Keratinocyte (primary cell): ENCODE measurements at regions not wholly inside any gene's neighbourhood (a gene's known extent, or its start where the extent isn't known, plus 50 kb on each side); places are given as distances from the start of the nearest gene placed in this dataset.

Source experiments
- DNase-seq: peaks from one replicate; pipeline ENCODE4 v3.0.0-alpha.2; 2011; ENCODE audit warnings: low read depth, missing footprints, low spot score
- FAIRE-seq: peaks from 2 replicates; lab custom pipeline; 2011; peaks lifted over from hg19 to GRCh38; lab: Jason Lieb, UNC
- H2AFZ ChIP-seq: 2 replicates; pipeline ENCODE4 v1.6.0; 2012; ENCODE audit warnings: low read length, control low read depth, inconsistent platforms; ENCODE audit not compliant: control insufficient read depth
- H3K27ac ChIP-seq: 2 replicates; pipeline ENCODE4 v1.5.1; 2011; ENCODE audit warnings: low read length; ENCODE audit not compliant: control insufficient read depth, insufficient read depth
- H3K27me3 ChIP-seq: 3 replicates; pipeline ENCODE4 v1.6.0; 2011; ENCODE audit warnings: low read length; ENCODE audit not compliant: control insufficient read depth, insufficient read depth; ENCODE audit errors: extremely low read depth
- H3K36me3 ChIP-seq, 2 experiments: 2 replicates in 1 of 2; 3 replicates in 1 of 2; pipeline ENCODE4 v1.5.1; 2011; ENCODE audit warnings: low read length in 2 of 2, mild to moderate bottlenecking in 1 of 2; ENCODE audit not compliant: control insufficient read depth in 2 of 2, insufficient read depth in 2 of 2; ENCODE audit errors: extremely low read depth in 1 of 2
- H3K4me1 ChIP-seq: 3 replicates; pipeline ENCODE4 v1.5.1; 2011; ENCODE audit warnings: low read length; ENCODE audit not compliant: control insufficient read depth, insufficient read depth; ENCODE audit errors: extremely low read depth
- H3K4me2 ChIP-seq: 3 replicates; pipeline ENCODE4 v1.6.0; 2011; ENCODE audit warnings: low read depth, low read length; ENCODE audit not compliant: control insufficient read depth, insufficient read depth; ENCODE audit errors: extremely low read depth
- H3K4me3 ChIP-seq, 3 experiments: fragments of 200-600 bp in 1 of 3; sonication (generic) in 1 of 3; 2 replicates in 2 of 3; 3 replicates in 1 of 3; pipeline ENCODE4 v1.5.1; 2011 to 2016; ENCODE audit warnings: low read length in 3 of 3, mild to moderate bottlenecking in 3 of 3, control low read depth in 2 of 3, inconsistent platforms in 1 of 3, low read depth in 1 of 3, mixed read lengths in 1 of 3, mixed run types in 1 of 3, moderate library complexity in 1 of 3; ENCODE audit not compliant: control insufficient read depth in 2 of 3, insufficient read depth in 2 of 3; ENCODE audit errors: extremely low read depth in 1 of 3
- H3K79me2 ChIP-seq: 2 replicates; pipeline ENCODE4 v1.6.0; 2012; ENCODE audit warnings: low read length; ENCODE audit not compliant: control insufficient read depth, insufficient read depth
- H3K9ac ChIP-seq: 3 replicates; pipeline ENCODE4 v1.6.0; 2011; ENCODE audit warnings: low read length; ENCODE audit not compliant: control insufficient read depth, insufficient read depth; ENCODE audit errors: extremely low read depth
- H3K9me1 ChIP-seq: 3 replicates; pipeline ENCODE4 v1.6.0; 2011; ENCODE audit warnings: low read length; ENCODE audit not compliant: control insufficient read depth, insufficient read depth; ENCODE audit errors: extremely low read depth
- H3K9me3 ChIP-seq: 2 replicates; pipeline ENCODE4 v1.5.1; 2012; ENCODE audit warnings: low read depth, low read length; ENCODE audit not compliant: control insufficient read depth
- H4K20me1 ChIP-seq: 3 replicates; pipeline ENCODE4 v1.6.0; 2011; ENCODE audit warnings: low read length; ENCODE audit not compliant: control insufficient read depth, insufficient read depth; ENCODE audit errors: extremely low read depth
- EZH2 ChIP-seq: IDR thresholded peaks from one replicate; pipeline ENCODE4 v1.6.1; 2012; ENCODE audit warnings: inconsistent platforms, mild to moderate bottlenecking, low read length, moderate library complexity
- dilution Hi-C: fragments of 300-500 bp; cut with MboI; formaldehyde crosslinking; loops from one replicate; pipeline ENCODE4 v1.7.0; 2020; ENCODE audit warnings: low sequenced_read_pairs; ENCODE audit not compliant: extremely low pct_ligation_motif_present
- TF ChIP-seq, protein P1 (sequence below), 3 experiments: IDR thresholded peaks in 1 of 3; conservative IDR thresholded peaks in 1 of 3; optimal IDR thresholded peaks in 1 of 3; 2 replicates in 2 of 3; 3 replicates in 1 of 3; pipeline versions ENCODE3 to v1.5.1; 2011; ENCODE audit warnings: low read length in 3 of 3, mild to moderate bottlenecking in 3 of 3, moderate library complexity in 2 of 3, control low read depth in 1 of 3, inconsistent platforms in 1 of 3; ENCODE audit not compliant: insufficient read depth in 2 of 3; ENCODE audit errors: extremely low read depth in 1 of 3

DNA sequence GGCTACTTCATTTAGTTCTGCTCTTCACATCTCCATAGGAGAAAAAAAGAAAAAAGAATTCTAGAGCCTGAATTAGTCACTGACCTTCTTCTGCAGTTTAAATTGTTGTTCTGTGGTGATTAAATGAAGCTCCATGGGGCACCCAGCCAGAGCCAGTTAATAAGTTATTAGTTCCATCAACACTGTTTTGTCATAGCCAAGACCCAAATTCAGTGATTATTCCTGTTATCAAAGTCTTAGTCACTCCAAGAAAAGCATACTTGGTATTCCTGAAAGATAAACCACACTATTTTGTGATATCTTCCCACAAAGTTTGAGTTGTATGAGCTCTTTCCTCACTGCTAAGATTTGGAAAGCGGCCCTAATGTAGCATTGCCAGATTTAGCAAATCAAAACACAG is 134.8 kb upstream of the RGMB start:
- no peak for DNase-seq
- no peaks in the 10 kb centered on the region for H3K36me3 ChIP-seq
- no peak overlapping the region for H3K4me2 ChIP-seq
- H3K27ac ChIP-seq, result no peak overlapping the region
- no peaks in the 10 kb centered on the region for H4K20me1 ChIP-seq
- no peaks in the 10 kb centered on the region for H3K9me1 ChIP-seq
- no peaks in the 10 kb centered on the region for H3K4me1 ChIP-seq
- no peaks in the 10 kb centered on the region for H3K79me2 ChIP-seq
- H3K27me3 ChIP-seq, result no peaks in the 10 kb centered on the region
- no peak overlapping the region for H2AFZ ChIP-seq
- no peak for TF ChIP-seq EZH2
- TF ChIP-seq, protein P1, sequence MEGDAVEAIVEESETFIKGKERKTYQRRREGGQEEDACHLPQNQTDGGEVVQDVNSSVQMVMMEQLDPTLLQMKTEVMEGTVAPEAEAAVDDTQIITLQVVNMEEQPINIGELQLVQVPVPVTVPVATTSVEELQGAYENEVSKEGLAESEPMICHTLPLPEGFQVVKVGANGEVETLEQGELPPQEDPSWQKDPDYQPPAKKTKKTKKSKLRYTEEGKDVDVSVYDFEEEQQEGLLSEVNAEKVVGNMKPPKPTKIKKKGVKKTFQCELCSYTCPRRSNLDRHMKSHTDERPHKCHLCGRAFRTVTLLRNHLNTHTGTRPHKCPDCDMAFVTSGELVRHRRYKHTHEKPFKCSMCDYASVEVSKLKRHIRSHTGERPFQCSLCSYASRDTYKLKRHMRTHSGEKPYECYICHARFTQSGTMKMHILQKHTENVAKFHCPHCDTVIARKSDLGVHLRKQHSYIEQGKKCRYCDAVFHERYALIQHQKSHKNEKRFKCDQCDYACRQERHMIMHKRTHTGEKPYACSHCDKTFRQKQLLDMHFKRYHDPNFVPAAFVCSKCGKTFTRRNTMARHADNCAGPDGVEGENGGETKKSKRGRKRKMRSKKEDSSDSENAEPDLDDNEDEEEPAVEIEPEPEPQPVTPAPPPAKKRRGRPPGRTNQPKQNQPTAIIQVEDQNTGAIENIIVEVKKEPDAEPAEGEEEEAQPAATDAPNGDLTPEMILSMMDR (optimal IDR thresholded peaks at IDR 0.05 in 1 of 3, IDR thresholded peaks at IDR 0.05 in 1 of 3, conservative IDR thresholded peaks at IDR 0.05 in 1 of 3; ENCODE audit: extremely low read depth in 1 of 3, insufficient read depth in 2 of 3, low read length in 3 of 3), result no peak
- FAIRE-seq, result no peak
- no peak overlapping the region for H3K4me3 ChIP-seq
- dilution Hi-C loops, result no loop called here
- H3K9me3 ChIP-seq, result no peaks in the 10 kb centered on the region
- no peak overlapping the region for H3K9ac ChIP-seq

DNA sequence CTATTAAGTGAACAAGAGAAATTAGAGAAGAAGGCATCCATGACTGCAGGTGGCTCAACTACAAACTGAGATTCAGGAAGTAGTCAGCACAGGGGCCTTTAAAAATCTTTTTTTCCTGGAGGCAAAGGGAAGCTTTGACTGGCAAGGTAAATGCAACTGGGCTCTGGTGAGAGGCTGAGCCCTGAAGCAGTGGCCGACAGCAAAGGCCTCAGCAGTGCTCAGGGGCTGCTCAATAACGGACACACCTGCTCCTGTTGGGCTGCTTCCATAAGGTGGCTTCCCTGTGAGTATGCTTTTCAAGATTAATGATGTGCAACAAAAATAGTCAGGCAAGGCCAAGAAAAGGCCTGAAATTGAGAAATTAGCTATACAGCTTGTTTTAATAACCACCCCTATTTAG is 134.2 kb upstream of the RGMB start:
- no peak for FAIRE-seq
- no peak overlapping the region for H3K27ac ChIP-seq
- no peak for DNase-seq

More for the DNA sequence above, 134.2 kb upstream of the RGMB start:
- Histone ChIP-seq H3K9me1 (no peaks in the 10 kb centered on the region), H4K20me1 (no peaks in the 10 kb centered on the region), H2AFZ (no peak overlapping the region), H3K4me3 (no peak overlapping the region), H3K9me3 (no peaks in the 10 kb centered on the region), H3K4me1 (no peaks in the 10 kb centered on the region), H3K9ac (no peak overlapping the region), H3K4me2 (no peak overlapping the region), H3K79me2 (no peaks in the 10 kb centered on the region), H3K27me3 (no peaks in the 10 kb centered on the region), H3K36me3 (no peaks in the 10 kb centered on the region)
- dilution Hi-C loops, result no loop called here
- TF ChIP-seq, protein P1 (optimal IDR thresholded peaks at IDR 0.05 in 1 of 3, IDR thresholded peaks at IDR 0.05 in 1 of 3, conservative IDR thresholded peaks at IDR 0.05 in 1 of 3; ENCODE audit: extremely low read depth in 1 of 3, insufficient read depth in 2 of 3, low read length in 3 of 3), result no peak
- no peak for TF ChIP-seq EZH2
